ENCODE measurements at regions not wholly inside any gene's neighbourhood (a gene's known extent, or its start where the extent isn't known, plus 50 kb on each side); places are given as distances from the start of the nearest gene placed in this dataset.
"Not testable (repeated sequence)": the region's sequence is repeated elsewhere in the genome, so short reads cannot be mapped to it uniquely, and the experiment has no call there.

- intact Hi-C loops (cut with DNase I): no loop called here
- ATAC-seq: no peak
- no peak for DNase-seq
These were observed 52.0 kb upstream of the CPM start for GRCh38 chr12:68984796-68985573.

DNA sequence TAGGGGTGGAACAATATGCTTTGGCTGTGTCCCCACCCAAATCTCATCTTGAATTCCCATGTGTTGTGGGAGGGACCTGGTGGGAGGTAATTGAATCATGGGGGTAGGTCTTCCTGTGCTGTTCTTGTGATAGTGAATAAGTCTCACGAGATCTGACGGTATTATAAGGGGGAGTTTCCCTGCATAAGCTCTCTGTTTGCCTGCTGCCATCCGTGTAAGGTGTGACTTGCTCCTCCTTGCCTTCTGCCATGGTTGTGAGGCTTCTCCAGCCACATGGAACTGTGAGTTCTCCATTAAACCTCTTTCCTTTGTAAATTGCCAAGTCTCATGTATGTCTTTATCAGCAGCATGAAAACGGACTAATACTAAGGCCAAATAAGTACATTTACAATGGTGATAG is 64.6 kb upstream of the CPM start:
- ATAC-seq; DNase-seq; intact Hi-C loops (cut with DNase I): not testable (repeated sequence)

DNA sequence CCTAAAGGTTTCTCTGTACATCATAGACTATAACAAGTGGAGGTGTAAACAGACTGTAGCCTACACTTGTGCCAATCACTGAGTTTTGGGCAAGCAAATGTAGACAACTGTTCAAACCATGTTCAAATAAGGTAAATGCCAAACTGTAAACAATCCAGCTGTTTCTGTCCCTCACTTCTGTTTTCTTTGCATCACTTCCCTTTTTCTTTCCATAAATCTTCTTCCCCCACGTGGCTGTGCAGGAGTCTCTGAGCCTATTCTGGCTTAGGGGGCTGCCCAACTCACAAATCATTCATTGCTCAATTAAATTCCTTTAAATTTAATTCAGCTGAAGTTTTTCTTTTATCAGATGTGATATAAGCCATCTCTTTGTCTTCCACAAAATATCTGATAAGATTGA is 65.1 kb upstream of the CPM start:
- DNase-seq (no peak), ATAC-seq (no peak)
- intact Hi-C loops (cut with DNase I): no loop called here

DNA sequence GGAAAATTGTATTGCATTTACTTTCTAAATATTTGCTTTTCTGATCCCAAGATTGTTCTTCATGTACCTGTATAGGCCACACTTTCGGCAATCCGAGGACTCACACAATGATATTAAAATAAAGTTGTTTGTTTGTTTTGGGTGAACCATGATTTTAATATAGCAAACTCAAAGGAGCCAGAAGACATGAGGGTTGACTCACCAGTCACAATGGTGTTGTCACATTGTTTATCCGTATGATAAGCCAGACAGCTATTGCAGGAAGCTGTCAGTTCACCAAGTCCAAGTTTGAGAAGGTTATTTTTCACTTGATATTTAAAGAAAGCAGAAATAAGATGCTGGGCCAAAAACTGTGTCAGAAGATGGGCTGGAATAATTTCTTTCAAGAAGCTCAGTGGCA is 67.1 kb upstream of the CPM start:
- ATAC-seq: no peak
- intact Hi-C loops (cut with DNase I): no loop called here
- no peak for DNase-seq

GRCh38 chr12:69000540-69001243 is 67.7 kb upstream of the CPM start:
- ATAC-seq (no peak), DNase-seq (no peak)
- intact Hi-C loops (cut with DNase I): no loop called here

GRCh38 chr12:69001251-69001650 is 68.3 kb upstream of the CPM start:
- no peak for DNase-seq
- intact Hi-C loops (cut with DNase I): no loop called here
- no peak for ATAC-seq

GRCh38 chr12:69002969-69003368 is 70.0 kb upstream of the CPM start:
- no peak for DNase-seq
- intact Hi-C loops (cut with DNase I): no loop called here
- ATAC-seq: no peak

GRCh38 chr12:69003991-69004390 is 71.0 kb upstream of the CPM start:
- intact Hi-C loops (cut with DNase I): no loop called here
- DNase-seq (no peak), ATAC-seq (no peak)

DNA sequence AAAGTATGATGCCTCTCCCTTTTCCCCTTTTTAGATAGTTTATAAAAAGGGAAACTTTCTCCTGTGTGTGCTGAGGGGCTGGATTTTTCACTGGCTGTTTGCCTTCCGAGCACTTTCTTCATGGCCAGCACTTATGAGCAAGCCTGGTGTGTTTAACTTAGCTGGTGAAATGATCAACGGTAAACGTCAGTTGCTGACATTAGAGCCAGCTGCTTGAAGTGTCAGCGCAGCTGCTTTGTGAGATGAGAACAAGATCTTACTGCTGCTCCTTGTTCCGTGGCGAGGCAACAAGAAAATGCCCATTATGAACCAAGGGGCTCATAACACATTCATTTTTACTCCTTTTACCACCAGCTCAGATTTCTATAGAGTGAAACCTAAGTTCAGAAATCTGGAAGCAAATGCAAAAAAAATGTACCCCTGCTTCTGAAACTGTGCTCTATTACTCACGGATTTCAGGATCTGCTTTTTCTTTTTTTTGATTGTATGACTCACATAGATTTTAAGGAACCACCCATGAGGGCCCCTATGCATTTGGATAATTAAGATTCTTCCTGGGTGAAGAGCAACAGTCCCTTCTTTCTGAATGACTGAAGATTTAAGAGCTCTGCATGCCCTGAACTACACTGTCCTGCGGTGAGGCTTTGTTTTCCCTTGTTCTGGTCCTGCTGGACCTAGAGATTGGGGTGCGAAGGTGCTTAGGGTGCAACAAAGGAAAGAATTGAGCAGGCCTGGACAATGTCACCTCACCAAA is 74.3 kb upstream of the CPM start:
- intact Hi-C loops (cut with DNase I): no loop called here
- DNase-seq (peak; percentile 25), ATAC-seq (peak; percentile 61 to 84)

DNA sequence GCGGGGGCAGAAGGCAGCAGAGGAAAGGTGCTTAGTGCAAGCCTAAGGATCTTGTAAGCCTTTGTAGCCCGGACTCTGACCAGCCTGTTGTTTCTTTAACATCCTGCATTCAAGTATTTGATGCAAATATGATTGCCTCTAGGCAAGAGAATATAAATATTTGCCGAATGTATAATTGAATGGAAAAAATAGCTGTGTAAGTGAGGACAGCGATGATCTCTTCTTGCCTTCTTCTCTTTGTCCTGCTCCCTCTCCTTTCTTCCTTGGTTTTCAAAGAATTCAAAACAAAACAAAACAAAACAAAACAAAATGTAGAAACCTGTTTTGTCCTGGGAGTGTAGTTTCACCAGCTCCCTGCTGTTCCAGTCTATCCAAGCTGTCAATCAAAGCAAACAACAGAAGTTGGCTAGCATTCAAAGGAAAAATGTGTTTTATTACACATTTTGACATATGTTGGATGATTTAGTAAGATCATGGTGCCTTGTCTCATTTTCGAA is 74.9 kb upstream of the CPM start:
- DNase-seq: no peak
- intact Hi-C loops (cut with DNase I): no loop called here
- ATAC-seq: peak in 1 of 2 donors; percentile 30

GRCh38 chr12:69008520-69008919 is 75.5 kb upstream of the CPM start:
- intact Hi-C loops (cut with DNase I): no loop called here
- ATAC-seq (peak in 1 of 2 donors; percentile 40), DNase-seq (no peak)

DNA sequence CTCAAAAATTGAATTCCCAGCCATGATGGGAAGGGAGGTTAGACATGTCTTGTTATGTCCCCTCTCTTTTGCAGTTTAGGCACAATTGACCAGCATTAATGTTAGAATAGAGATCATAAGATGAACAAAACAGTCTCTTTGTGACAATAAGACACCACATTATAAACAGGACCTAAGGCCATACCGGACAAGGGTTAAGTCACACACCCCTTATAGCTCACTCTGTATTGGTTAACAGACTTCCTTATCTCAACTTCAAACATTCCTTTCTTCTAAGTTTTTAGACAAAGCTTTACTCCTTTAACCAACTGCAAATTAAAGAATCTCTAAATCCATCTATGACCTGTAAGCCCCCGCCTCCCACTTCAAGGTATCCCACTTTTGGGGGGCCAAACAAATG is 81.1 kb upstream of the CPM start:
- DNase-seq (no peak), ATAC-seq (no peak)
- intact Hi-C loops (cut with DNase I): no loop called here

DNA sequence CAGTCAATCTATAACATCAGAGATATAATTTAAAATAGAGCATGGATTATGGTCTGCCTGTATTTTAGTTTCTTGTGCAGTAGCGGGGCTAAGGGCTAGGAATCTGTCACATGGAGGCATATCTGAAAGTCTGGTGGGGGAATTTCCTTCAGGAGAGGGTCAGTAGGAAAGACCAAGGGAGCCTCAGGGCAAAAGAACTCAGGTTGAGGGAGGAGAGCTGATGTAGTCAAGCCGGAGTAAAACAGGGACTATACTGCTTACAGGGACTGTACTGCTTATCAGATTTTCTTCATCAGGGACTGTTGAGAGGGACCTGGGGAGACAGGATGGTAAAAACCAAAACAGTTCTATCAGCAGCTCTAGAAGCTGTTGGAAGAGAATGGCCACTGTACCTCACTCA is 82.0 kb upstream of the CPM start:
- intact Hi-C loops (cut with DNase I): no loop called here
- no peak for ATAC-seq
- DNase-seq: no peak

DNA sequence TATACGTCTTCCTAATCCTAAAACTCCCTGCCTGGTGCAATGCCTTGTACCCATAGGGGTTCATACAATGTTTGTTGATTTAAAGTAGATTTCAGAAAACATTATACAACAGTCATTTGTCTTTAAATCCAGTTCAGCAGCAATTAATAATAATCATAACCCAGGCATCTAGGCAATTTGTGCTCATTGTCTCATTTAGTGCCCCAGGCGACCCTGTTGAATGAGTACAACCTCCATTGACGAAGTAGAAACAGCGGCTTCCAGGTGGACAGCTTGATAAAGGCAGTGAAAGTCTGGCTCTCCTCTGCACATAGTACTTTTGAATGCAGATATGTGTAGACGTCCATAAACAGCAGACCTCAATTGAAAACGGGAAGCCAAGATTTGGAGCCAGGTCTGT is 82.9 kb upstream of the CPM start:
- DNase-seq: no peak
- intact Hi-C loops (cut with DNase I): no loop called here
- ATAC-seq: no peak

DNA sequence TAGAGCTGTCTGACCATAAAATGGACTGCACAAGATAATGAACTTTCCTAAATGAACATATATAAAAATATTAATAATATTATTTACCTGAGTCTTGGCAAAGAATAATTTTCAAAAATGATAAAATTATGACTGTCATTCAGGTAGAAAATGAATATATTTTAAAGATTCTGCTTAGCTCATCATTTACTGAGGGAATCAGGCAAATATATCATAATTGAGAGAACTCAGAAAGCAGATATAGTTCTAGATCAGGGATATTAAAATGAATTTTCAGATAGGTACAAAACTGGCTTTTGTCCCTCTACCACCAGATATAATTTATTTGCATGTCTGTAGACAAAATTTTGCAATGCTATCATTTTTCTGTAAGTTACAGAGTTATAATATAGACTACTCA is 86.1 kb upstream of the CPM start:
- intact Hi-C loops (cut with DNase I): no loop called here
- ATAC-seq (no peak), DNase-seq (no peak)

DNA sequence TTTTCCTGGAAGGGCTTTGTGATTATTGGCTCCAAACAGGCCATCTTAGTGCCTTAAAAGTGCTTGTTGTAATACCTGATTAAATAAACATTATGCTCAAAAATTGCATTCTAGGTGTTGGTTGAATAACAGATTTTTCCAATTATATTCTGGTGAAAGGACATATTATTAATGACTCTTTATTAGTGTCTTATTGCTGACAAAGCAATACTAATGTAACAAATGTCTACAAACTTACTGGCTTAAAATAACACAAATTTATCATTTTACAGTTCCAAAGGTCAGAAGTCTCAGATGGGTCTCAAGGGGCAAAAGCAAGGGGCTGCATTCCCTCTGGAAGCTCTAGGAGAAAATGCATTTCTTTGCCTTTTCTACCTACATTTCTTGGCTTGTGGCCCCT is 86.9 kb upstream of the CPM start:
- intact Hi-C loops (cut with DNase I): no loop called here
- DNase-seq: no peak
- ATAC-seq: no peak

- DNase-seq (no peak), ATAC-seq (no peak)
- intact Hi-C loops (cut with DNase I): no loop called here
These were observed 89.7 kb upstream of the CPM start for GRCh38 chr12:69022674-69023073.

DNA sequence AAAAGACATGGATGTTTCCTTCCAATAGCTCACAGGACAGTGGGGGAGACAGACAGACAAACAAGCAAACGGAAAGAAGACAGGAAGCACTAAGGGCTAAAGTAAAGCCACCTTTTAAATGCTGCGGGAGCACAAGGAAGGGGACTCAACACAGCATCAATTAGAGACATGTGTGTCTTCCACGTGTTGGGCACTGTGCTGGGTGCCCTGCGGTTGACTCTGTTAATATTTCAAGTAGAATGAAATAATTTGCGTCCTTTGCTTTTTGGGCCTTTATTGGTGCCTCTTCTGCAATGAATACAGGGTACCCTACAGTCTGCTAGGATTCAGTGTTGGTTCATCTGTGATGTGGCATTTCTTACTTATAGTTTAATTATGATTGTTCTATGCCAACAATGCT is 90.9 kb upstream of the CPM start:
- intact Hi-C loops (cut with DNase I): no loop called here
- DNase-seq (no peak), ATAC-seq (no peak)

GRCh38 chr12:69024413-69024812 is 91.4 kb upstream of the CPM start:
- DNase-seq (peak; percentile 40), ATAC-seq (peak in 1 of 2 donors; percentile 93)
- intact Hi-C loops (cut with DNase I): no loop called here

- peak; percentile 15 to 72 for ATAC-seq
- intact Hi-C loops (cut with DNase I): no loop called here
- DNase-seq: no peak
These were observed 91.9 kb upstream of the CPM start for GRCh38 chr12:69024907-69025306.
